ENCODE measurements at regions not wholly inside any gene's neighbourhood (a gene's known extent, or its start where the extent isn't known, plus 50 kb on each side); places are given as distances from the start of the nearest gene placed in this dataset.
A peak's percentile ranks its signal among the peaks of the same experiment; 100 is the strongest.

DNA sequence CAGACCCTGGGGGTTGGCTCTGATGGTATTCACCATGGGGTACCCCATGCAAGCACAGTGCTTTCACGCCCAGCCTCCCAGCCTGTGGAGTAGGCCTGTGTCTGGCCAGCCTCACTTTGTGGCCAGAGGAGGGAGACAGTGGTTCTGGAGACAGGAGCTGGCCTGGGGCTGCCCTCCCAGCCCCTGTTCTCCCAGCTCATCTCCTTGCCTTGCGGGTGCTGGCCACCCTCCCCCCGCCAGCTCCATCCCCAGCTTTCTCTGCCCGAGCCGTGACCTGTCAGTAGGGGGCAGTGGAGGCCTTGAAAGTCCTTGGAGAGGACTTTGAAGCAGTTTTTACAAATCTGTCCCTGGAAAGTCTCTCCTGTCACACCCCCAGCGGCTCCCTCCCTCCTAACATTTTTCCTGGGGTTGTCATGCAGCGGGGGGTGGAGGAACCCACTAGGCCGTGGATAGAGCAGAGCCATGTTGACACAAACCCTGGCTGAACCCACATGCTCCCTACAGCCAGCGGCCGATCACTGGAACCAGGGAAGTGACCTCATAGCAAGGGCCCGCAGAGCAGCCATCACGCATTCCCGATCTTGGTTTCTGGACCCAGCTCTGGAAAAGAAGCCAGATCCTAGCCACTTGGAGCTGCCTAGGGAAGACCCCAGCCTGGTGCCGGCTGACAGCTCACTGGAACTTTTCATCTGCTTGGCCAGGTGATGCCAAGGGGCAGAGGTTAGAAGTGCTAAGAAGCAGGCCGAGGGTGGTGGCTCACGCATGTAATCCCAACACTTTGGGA, 289.4 kb downstream of the SEC14L1 start (continued):
- TF ChIP-seq, protein P1, sequence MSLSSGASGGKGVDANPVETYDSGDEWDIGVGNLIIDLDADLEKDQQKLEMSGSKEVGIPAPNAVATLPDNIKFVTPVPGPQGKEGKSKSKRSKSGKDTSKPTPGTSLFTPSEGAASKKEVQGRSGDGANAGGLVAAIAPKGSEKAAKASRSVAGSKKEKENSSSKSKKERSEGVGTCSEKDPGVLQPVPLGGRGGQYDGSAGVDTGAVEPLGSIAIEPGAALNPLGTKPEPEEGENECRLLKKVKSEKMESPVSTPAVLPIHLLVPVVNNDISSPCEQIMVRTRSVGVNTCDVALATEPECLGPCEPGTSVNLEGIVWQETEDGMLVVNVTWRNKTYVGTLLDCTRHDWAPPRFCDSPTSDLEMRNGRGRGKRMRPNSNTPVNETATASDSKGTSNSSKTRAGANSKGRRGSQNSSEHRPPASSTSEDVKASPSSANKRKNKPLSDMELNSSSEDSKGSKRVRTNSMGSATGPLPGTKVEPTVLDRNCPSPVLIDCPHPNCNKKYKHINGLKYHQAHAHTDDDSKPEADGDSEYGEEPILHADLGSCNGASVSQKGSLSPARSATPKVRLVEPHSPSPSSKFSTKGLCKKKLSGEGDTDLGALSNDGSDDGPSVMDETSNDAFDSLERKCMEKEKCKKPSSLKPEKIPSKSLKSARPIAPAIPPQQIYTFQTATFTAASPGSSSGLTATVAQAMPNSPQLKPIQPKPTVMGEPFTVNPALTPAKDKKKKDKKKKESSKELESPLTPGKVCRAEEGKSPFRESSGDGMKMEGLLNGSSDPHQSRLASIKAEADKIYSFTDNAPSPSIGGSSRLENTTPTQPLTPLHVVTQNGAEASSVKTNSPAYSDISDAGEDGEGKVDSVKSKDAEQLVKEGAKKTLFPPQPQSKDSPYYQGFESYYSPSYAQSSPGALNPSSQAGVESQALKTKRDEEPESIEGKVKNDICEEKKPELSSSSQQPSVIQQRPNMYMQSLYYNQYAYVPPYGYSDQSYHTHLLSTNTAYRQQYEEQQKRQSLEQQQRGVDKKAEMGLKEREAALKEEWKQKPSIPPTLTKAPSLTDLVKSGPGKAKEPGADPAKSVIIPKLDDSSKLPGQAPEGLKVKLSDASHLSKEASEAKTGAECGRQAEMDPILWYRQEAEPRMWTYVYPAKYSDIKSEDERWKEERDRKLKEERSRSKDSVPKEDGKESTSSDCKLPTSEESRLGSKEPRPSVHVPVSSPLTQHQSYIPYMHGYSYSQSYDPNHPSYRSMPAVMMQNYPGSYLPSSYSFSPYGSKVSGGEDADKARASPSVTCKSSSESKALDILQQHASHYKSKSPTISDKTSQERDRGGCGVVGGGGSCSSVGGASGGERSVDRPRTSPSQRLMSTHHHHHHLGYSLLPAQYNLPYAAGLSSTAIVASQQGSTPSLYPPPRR (CRISPR knock-in tag; IDR thresholded peaks at IDR 0.05; ENCODE audit: borderline replicate concordance) = no peak
- TF ChIP-seq CHD2 (IDR thresholded peaks at IDR 0.05; ENCODE audit: low read depth, low read length) (no peak), GATA4 (IDR thresholded peaks at IDR 0.05; ENCODE audit: borderline replicate concordance, low read depth) (no peak), AGO2 (optimal IDR thresholded peaks at IDR 0.05; ENCODE audit: low read depth, low read length) (peak; percentile 73), RFX5 (IDR thresholded peaks at IDR 0.05; ENCODE audit: low read depth, low read length) (no peak), ZNF780A (CRISPR knock-in tag; IDR thresholded peaks at IDR 0.05) (no peak), CBX1 (IDR thresholded peaks at IDR 0.05; ENCODE audit: low read depth) (no peak), KLF16 (CRISPR knock-in tag; IDR thresholded peaks at IDR 0.05) (peak in 1 of 2 experiments; percentile 82; a peak in 2 of 4 replicates), XRCC5 (optimal IDR thresholded peaks at IDR 0.05; ENCODE audit: low read length) (peak; percentile 96), JUN (CRISPR knock-in tag; IDR thresholded peaks at IDR 0.05) (peak; percentile 83; the same call in 1 of the 2 replicates), ISX (CRISPR knock-in tag; conservative IDR thresholded peaks at IDR 0.05) (no peak), NAIF1 (CRISPR knock-in tag; IDR thresholded peaks at IDR 0.05; ENCODE audit: borderline replicate concordance) (no peak; the same call in 1 of the 2 replicates), ZNF331 (CRISPR knock-in tag; IDR thresholded peaks at IDR 0.05) (peak; percentile 79; the same call in 1 of the 2 replicates), ZNF766 (CRISPR knock-in tag; IDR thresholded peaks at IDR 0.05; ENCODE audit: borderline replicate concordance) (no peak), AHR (CRISPR knock-in tag; IDR thresholded peaks at IDR 0.05) (peak; percentile 76; the same call in 1 of the 2 replicates)
- TF ChIP-seq, protein P2, sequence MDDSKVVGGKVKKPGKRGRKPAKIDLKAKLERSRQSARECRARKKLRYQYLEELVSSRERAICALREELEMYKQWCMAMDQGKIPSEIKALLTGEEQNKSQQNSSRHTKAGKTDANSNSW (CRISPR knock-in tag; IDR thresholded peaks at IDR 0.05; ENCODE audit: borderline replicate concordance) = no peak
- TF ChIP-seq, protein P3, sequence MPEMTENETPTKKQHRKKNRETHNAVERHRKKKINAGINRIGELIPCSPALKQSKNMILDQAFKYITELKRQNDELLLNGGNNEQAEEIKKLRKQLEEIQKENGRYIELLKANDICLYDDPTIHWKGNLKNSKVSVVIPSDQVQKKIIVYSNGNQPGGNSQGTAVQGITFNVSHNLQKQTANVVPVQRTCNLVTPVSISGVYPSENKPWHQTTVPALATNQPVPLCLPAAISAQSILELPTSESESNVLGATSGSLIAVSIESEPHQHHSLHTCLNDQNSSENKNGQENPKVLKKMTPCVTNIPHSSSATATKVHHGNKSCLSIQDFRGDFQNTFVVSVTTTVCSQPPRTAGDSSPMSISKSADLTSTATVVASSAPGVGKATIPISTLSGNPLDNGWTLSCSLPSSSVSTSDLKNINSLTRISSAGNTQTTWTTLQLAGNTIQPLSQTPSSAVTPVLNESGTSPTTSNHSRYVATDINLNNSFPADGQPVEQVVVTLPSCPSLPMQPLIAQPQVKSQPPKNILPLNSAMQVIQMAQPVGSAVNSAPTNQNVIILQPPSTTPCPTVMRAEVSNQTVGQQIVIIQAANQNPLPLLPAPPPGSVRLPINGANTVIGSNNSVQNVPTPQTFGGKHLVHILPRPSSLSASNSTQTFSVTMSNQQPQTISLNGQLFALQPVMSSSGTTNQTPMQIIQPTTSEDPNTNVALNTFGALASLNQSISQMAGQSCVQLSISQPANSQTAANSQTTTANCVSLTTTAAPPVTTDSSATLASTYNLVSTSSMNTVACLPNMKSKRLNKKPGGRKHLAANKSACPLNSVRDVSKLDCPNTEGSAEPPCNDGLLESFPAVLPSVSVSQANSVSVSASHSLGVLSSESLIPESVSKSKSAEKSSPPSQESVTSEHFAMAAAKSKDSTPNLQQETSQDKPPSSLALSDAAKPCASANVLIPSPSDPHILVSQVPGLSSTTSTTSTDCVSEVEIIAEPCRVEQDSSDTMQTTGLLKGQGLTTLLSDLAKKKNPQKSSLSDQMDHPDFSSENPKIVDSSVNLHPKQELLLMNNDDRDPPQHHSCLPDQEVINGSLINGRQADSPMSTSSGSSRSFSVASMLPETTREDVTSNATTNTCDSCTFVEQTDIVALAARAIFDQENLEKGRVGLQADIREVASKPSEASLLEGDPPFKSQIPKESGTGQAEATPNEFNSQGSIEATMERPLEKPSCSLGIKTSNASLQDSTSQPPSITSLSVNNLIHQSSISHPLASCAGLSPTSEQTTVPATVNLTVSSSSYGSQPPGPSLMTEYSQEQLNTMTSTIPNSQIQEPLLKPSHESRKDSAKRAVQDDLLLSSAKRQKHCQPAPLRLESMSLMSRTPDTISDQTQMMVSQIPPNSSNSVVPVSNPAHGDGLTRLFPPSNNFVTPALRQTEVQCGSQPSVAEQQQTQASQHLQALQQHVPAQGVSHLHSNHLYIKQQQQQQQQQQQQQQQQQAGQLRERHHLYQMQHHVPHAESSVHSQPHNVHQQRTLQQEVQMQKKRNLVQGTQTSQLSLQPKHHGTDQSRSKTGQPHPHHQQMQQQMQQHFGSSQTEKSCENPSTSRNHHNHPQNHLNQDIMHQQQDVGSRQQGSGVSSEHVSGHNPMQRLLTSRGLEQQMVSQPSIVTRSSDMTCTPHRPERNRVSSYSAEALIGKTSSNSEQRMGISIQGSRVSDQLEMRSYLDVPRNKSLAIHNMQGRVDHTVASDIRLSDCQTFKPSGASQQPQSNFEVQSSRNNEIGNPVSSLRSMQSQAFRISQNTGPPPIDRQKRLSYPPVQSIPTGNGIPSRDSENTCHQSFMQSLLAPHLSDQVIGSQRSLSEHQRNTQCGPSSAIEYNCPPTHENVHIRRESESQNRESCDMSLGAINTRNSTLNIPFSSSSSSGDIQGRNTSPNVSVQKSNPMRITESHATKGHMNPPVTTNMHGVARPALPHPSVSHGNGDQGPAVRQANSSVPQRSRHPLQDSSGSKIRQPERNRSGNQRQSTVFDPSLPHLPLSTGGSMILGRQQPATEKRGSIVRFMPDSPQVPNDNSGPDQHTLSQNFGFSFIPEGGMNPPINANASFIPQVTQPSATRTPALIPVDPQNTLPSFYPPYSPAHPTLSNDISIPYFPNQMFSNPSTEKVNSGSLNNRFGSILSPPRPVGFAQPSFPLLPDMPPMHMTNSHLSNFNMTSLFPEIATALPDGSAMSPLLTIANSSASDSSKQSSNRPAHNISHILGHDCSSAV (CRISPR knock-in tag; IDR thresholded peaks at IDR 0.05; ENCODE audit: borderline replicate concordance) = no peak

All from HepG2 (cell line).